ENCODE measurements at regions not wholly inside any gene's neighbourhood (a gene's known extent, or its start where the extent isn't known, plus 50 kb on each side); places are given as distances from the start of the nearest gene placed in this dataset.
"Not testable (repeated sequence)": the region's sequence is repeated elsewhere in the genome, so short reads cannot be mapped to it uniquely, and the experiment has no call there.

GRCh38 chr4:63063760-63064159 is 1345.5 kb downstream of the TECRL start:
- no peak for DNase-seq (ENCODE audit: low spot score)

- not testable (repeated sequence) for DNase-seq (ENCODE audit: low spot score)
Measured at GRCh38 chr4:63062891-63063290, 1346.4 kb downstream of the TECRL start.

GRCh38 chr4:63049726-63050125 is 1359.5 kb downstream of the TECRL start:
- no peak for DNase-seq (ENCODE audit: low spot score)

- DNase-seq (ENCODE audit: low spot score): no peak
Measured at GRCh38 chr4:63049278-63049677, 1360.0 kb downstream of the TECRL start.

GRCh38 chr4:63036159-63036866 is 1372.9 kb downstream of the TECRL start:
- DNase-seq (ENCODE audit: low spot score): no peak

GRCh38 chr4:63029380-63029779 is 1379.9 kb downstream of the TECRL start:
- DNase-seq (ENCODE audit: low spot score): no peak

- DNase-seq (ENCODE audit: low spot score): no peak
Measured at GRCh38 chr4:63020661-63021060, 1388.6 kb downstream of the TECRL start.

- no peak for DNase-seq (ENCODE audit: low spot score)
Measured at GRCh38 chr4:63017300-63017699, 1392.0 kb downstream of the TECRL start.

- DNase-seq (ENCODE audit: low spot score): no peak
Measured at GRCh38 chr4:62970846-62971245, 1438.4 kb downstream of the TECRL start.

GRCh38 chr4:62960415-62960814 is 1448.8 kb downstream of the TECRL start:
- no peak for DNase-seq (ENCODE audit: low spot score)

- no peak for DNase-seq (ENCODE audit: low spot score)
Measured at GRCh38 chr4:62953752-62954151, 1455.5 kb downstream of the TECRL start.

- no peak for DNase-seq (ENCODE audit: low spot score)
Measured at GRCh38 chr4:62952366-62952765, 1456.9 kb downstream of the TECRL start.

GRCh38 chr4:62948108-62948507 is 1461.1 kb downstream of the TECRL start:
- no peak for DNase-seq (ENCODE audit: low spot score)

GRCh38 chr4:62940229-62940628 is 1469.0 kb downstream of the TECRL start:
- DNase-seq (ENCODE audit: low spot score): no peak

- DNase-seq (ENCODE audit: low spot score): no peak
Measured at GRCh38 chr4:62930884-62931283, 1478.4 kb downstream of the TECRL start.

GRCh38 chr4:62928483-62928882 is 1480.8 kb downstream of the TECRL start:
- no peak for DNase-seq (ENCODE audit: low spot score)

- DNase-seq (ENCODE audit: low spot score): no peak
Measured at GRCh38 chr4:62927574-62927973, 1481.7 kb downstream of the TECRL start.

- DNase-seq (ENCODE audit: low spot score): no peak
Measured at GRCh38 chr4:62923783-62924182, 1485.5 kb downstream of the TECRL start.

- DNase-seq (ENCODE audit: low spot score): no peak
Measured at GRCh38 chr4:62917649-62918048, 1491.6 kb downstream of the TECRL start.

- DNase-seq (ENCODE audit: low spot score): no peak
Measured at GRCh38 chr4:62914758-62915157, 1494.5 kb downstream of the TECRL start.

GRCh38 chr4:62913065-62913464 is 1496.2 kb downstream of the TECRL start:
- no peak for DNase-seq (ENCODE audit: low spot score)

GRCh38 chr4:62912531-62912930 is 1496.7 kb downstream of the TECRL start:
- DNase-seq (ENCODE audit: low spot score): no peak

- no peak for DNase-seq (ENCODE audit: low spot score)
Measured at GRCh38 chr4:62909238-62909637, 1500.0 kb downstream of the TECRL start.

GRCh38 chr4:62901101-62901500 is 1508.1 kb downstream of the TECRL start:
- no peak for DNase-seq (ENCODE audit: low spot score)

Data from activated CD4-positive, alpha-beta T cell treated with anti-CD3 and anti-CD28 coated beads, Interleukin-2, Interleukin-4, amounts not matched to agents 100 ng/mL and 50 ng/mL, durations not matched to agents 16 hours and 8 hours (primary cell).